ENCODE measurements at regions not wholly inside any gene's neighbourhood (a gene's known extent, or its start where the extent isn't known, plus 50 kb on each side); places are given as distances from the start of the nearest gene placed in this dataset.

- TF ChIP-seq CTCF (IDR thresholded peaks at IDR 0.05 in 2 of 3, conservative IDR thresholded peaks at IDR 0.05 in 1 of 3; ENCODE audit: control insufficient read depth in 2 of 3, extremely low read depth in 1 of 3, insufficient read depth in 1 of 3, low read depth in 3 of 3, low read length in 3 of 3), result no peak
- TF ChIP-seq POLR2A (IDR thresholded peaks at IDR 0.05; ENCODE audit: low read depth, low read length), result no peak
- TF ChIP-seq PML (IDR thresholded peaks at IDR 0.05; ENCODE audit: low read length), result no peak
- no peak for TF ChIP-seq EZH2 (IDR thresholded peaks at IDR 0.05; ENCODE audit: borderline replicate concordance, control insufficient read depth, low read depth, low read length)
- TF ChIP-seq EP300 (IDR thresholded peaks at IDR 0.05; ENCODE audit: borderline replicate concordance in 1 of 2, control insufficient read depth in 1 of 2, low read depth in 2 of 2, low read length in 2 of 2), result no peak
- TF ChIP-seq ZBTB33 (IDR thresholded peaks at IDR 0.05), result no peak
- TF ChIP-seq TARDBP (IDR thresholded peaks at IDR 0.05; ENCODE audit: borderline replicate concordance), result no peak
- TF ChIP-seq USF2 (IDR thresholded peaks at IDR 0.05; ENCODE audit: borderline replicate concordance, low read depth, low read length), result no peak
- TF ChIP-seq RCOR1 (conservative IDR thresholded peaks at IDR 0.05; ENCODE audit: low read depth, low read length), result no peak
- no peak for TF ChIP-seq SUZ12 (IDR thresholded peaks at IDR 0.05; ENCODE audit: unreplicated experiment)
- TF ChIP-seq PAX5 (IDR thresholded peaks at IDR 0.05; ENCODE audit: borderline replicate concordance, low read depth, low read length), result no peak
- no peak for TF ChIP-seq BCLAF1 (IDR thresholded peaks at IDR 0.05)
- no peak for TF ChIP-seq JUNB (IDR thresholded peaks at IDR 0.05)
Measured at GRCh38 chr20:37602634-37603033, 75.0 kb upstream of the BLCAP start.
